ENCODE measurements at regions not wholly inside any gene's neighbourhood (a gene's known extent, or its start where the extent isn't known, plus 50 kb on each side); places are given as distances from the start of the nearest gene placed in this dataset.

DNA sequence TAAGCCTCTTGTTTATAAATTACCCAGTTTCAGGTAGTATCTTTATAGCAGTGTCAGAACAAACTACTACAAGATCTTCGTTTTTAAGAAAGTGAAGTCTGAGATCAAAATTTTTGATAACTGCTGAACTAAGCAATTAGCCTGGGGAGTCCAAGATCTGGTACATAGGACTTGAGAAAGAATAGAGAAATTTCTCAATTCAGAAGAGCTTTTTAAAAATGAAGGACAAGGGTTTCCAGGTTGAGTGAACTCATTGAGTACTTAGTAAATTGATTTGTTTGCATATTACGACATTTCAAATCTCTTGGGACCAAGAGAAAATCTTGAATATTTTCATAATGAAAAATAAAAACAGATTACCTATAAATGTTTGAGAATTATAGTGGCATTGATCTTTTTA is 386.6 kb upstream of the THRB start:
- H3K27ac ChIP-seq (replicated peaks): no peak overlapping the region
- no peaks in the 10 kb centered on the region for H3K27me3 ChIP-seq (ENCODE audit: insufficient read depth, poor library complexity, severe bottlenecking)
- no peak for DNase-seq (ENCODE audit: low read depth in 1 of 2, low spot score in 1 of 2)
- no peak overlapping the region for H3K4me3 ChIP-seq (replicated peaks; ENCODE audit: insufficient read depth, low read length)
- TF ChIP-seq POLR2AphosphoS5 (IDR thresholded peaks at IDR 0.05; ENCODE audit: low read depth): no peak
- TF ChIP-seq, protein P1, sequence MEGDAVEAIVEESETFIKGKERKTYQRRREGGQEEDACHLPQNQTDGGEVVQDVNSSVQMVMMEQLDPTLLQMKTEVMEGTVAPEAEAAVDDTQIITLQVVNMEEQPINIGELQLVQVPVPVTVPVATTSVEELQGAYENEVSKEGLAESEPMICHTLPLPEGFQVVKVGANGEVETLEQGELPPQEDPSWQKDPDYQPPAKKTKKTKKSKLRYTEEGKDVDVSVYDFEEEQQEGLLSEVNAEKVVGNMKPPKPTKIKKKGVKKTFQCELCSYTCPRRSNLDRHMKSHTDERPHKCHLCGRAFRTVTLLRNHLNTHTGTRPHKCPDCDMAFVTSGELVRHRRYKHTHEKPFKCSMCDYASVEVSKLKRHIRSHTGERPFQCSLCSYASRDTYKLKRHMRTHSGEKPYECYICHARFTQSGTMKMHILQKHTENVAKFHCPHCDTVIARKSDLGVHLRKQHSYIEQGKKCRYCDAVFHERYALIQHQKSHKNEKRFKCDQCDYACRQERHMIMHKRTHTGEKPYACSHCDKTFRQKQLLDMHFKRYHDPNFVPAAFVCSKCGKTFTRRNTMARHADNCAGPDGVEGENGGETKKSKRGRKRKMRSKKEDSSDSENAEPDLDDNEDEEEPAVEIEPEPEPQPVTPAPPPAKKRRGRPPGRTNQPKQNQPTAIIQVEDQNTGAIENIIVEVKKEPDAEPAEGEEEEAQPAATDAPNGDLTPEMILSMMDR (IDR thresholded peaks at IDR 0.05; ENCODE audit: insufficient read depth, low read length): no peak
- TF ChIP-seq SPI1 (IDR thresholded peaks at IDR 0.05; ENCODE audit: borderline replicate concordance, low read depth): no peak
- TF ChIP-seq, protein P2, sequence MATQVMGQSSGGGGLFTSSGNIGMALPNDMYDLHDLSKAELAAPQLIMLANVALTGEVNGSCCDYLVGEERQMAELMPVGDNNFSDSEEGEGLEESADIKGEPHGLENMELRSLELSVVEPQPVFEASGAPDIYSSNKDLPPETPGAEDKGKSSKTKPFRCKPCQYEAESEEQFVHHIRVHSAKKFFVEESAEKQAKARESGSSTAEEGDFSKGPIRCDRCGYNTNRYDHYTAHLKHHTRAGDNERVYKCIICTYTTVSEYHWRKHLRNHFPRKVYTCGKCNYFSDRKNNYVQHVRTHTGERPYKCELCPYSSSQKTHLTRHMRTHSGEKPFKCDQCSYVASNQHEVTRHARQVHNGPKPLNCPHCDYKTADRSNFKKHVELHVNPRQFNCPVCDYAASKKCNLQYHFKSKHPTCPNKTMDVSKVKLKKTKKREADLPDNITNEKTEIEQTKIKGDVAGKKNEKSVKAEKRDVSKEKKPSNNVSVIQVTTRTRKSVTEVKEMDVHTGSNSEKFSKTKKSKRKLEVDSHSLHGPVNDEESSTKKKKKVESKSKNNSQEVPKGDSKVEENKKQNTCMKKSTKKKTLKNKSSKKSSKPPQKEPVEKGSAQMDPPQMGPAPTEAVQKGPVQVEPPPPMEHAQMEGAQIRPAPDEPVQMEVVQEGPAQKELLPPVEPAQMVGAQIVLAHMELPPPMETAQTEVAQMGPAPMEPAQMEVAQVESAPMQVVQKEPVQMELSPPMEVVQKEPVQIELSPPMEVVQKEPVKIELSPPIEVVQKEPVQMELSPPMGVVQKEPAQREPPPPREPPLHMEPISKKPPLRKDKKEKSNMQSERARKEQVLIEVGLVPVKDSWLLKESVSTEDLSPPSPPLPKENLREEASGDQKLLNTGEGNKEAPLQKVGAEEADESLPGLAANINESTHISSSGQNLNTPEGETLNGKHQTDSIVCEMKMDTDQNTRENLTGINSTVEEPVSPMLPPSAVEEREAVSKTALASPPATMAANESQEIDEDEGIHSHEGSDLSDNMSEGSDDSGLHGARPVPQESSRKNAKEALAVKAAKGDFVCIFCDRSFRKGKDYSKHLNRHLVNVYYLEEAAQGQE (IDR thresholded peaks at IDR 0.05; ENCODE audit: insufficient replicate concordance, low read depth): no peak
- no peak for TF ChIP-seq GABPA (IDR thresholded peaks at IDR 0.05; ENCODE audit: low read depth)

DNA sequence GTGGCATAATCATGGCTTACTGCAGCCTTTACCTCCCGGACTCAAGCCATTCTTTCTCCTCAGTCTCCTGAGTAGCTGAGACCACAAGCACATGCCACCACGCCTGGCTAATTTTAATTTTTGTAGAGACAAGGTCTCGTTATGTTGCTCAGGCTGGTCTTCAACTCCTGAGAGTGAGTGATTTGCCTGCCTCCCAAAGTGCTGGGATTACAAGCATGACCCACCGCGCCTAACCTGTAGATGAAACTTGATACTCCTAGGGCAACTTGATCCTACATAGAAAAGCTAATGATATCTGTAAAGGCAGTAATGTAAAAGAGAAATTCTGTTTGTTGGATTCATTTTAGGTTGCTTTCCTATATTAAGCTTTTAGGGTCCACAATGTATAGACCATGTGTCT is 391.9 kb upstream of the THRB start:
- H3K27ac ChIP-seq (replicated peaks): no peak overlapping the region
- no peaks in the 10 kb centered on the region for H3K27me3 ChIP-seq (ENCODE audit: insufficient read depth, poor library complexity, severe bottlenecking)
- TF ChIP-seq POLR2AphosphoS5 (IDR thresholded peaks at IDR 0.05; ENCODE audit: low read depth) (no peak), SPI1 (IDR thresholded peaks at IDR 0.05; ENCODE audit: borderline replicate concordance, low read depth) (no peak), GABPA (IDR thresholded peaks at IDR 0.05; ENCODE audit: low read depth) (no peak)
- TF ChIP-seq, protein P2 (IDR thresholded peaks at IDR 0.05; ENCODE audit: insufficient replicate concordance, low read depth): no peak
- TF ChIP-seq, protein P1 (IDR thresholded peaks at IDR 0.05; ENCODE audit: insufficient read depth, low read length): no peak
- no peak overlapping the region for H3K4me3 ChIP-seq (replicated peaks; ENCODE audit: insufficient read depth, low read length)
- no peak for DNase-seq (ENCODE audit: low read depth in 1 of 2, low spot score in 1 of 2)

DNA sequence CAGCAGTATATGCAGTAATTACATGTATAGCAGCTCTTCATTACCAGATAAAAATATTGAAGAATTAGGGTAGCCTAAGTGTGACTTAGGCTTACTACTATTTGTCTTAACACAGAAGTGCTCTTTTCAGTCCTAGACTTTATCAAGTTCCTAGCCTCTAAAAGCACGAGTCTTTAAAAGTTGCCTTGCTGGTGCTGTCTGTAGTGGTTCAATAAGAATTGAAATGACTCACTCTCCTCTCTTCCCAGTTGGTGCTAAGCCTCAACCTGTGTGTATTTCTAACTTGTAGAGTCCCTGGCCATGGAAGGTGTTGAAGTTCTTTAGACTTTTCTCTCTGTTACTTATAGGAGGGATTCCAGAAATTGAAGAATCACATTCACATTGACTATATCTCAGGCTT is 395.4 kb upstream of the THRB start:
- DNase-seq (ENCODE audit: low read depth in 1 of 2, low spot score in 1 of 2): no peak
- Histone ChIP-seq H3K27me3 (ENCODE audit: insufficient read depth, poor library complexity, severe bottlenecking) (no peaks in the 10 kb centered on the region), H3K4me3 (replicated peaks; ENCODE audit: insufficient read depth, low read length) (no peak overlapping the region), H3K27ac (replicated peaks) (no peak overlapping the region)
- TF ChIP-seq POLR2AphosphoS5 (IDR thresholded peaks at IDR 0.05; ENCODE audit: low read depth) (no peak), GABPA (IDR thresholded peaks at IDR 0.05; ENCODE audit: low read depth) (no peak), SPI1 (IDR thresholded peaks at IDR 0.05; ENCODE audit: borderline replicate concordance, low read depth) (no peak)
- TF ChIP-seq, protein P2 (IDR thresholded peaks at IDR 0.05; ENCODE audit: insufficient replicate concordance, low read depth): no peak
